ENCODE measurements at regions not wholly inside any gene's neighbourhood (a gene's known extent, or its start where the extent isn't known, plus 50 kb on each side); places are given as distances from the start of the nearest gene placed in this dataset.

DNA sequence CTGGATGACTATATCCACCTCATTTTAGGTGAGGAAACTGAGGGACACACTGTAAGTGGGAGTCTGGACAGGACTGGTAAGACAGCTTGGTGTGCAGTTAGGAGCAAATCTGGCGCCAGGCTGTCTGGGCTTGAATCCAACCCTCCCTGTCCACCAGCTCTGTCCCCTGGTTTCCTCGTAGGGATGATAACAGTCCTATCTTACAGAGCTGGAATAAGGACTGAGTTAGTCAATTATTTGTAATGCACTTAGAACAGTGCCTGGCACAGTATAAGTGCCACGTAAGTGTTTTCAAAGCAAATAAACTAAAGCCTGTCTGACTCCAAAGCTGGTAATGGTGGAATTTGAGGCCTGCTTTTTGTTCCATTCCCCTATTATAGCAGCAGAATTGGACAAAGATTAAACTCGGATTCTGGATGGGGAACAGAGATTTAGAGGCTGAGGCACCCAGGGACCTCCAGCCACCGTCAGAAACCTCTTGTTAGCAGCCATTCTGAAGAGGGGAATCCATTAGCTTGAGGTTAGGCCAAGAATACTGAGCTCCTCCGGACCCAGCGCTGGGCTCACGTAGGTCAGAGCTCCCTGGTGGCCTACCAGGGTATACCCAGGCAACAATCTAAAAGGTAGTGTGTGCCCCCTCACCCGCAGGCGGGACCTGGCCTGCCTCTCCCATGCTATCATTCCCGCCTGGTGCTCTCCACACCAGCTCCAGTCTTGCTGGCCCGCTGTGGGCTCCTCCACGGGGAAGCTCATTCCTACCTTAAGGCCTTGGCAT, 102.1 kb downstream of the UCHL1 start:
- peak; percentile 56; the same call in 1 of the 2 replicates for TF ChIP-seq GATA2 (IDR thresholded peaks at IDR 0.05; ENCODE audit: low read depth, low read length)
- TF ChIP-seq GATA3 (IDR thresholded peaks at IDR 0.05; ENCODE audit: low read depth, low read length): no peak
